Esophagus squamous epithelium (tissue), 5 donors: ENCODE measurements at regions not wholly inside any gene's neighbourhood (a gene's known extent, or its start where the extent isn't known, plus 50 kb on each side); places are given as distances from the start of the nearest gene placed in this dataset.

ENCODE experiments used
- DNase-seq: peaks from one replicate; lab custom pipeline; 2025; lab: John Stamatoyannopoulos, UW
- H3K27ac ChIP-seq, 4 donors: fragments of 200-600 bp; sonication (generic); one replicate each; pipeline ENCODE4 v1.5.1; 2016 to 2019; ENCODE audit warnings: mild to moderate bottlenecking in 1 of 4
- H3K27me3 ChIP-seq, 4 donors: fragments of 200-600 bp; sonication (generic); 1 replicate in 3 of 4; 2 replicates in 1 of 4; pipeline versions ENCODE4 v1.5.1 to v1.6.0; 2017 to 2021; ENCODE audit warnings: antibody characterized with exemption in 1 of 4
- H3K36me3 ChIP-seq, 3 donors: fragments of 200-600 bp; sonication (generic); one replicate each; pipeline ENCODE4 v1.5.1; 2016 to 2019
- H3K4me1 ChIP-seq, 3 donors: fragments of 200-600 bp; sonication (generic); one replicate each; pipeline ENCODE4 v1.5.1; 2017 to 2019
- H3K4me3 ChIP-seq, 4 donors: fragments of 200-600 bp; sonication (generic); 1 replicate in 3 of 4; 2 replicates in 1 of 4; pipeline ENCODE4 v1.5.1; 2016 to 2019; ENCODE audit warnings: mild to moderate bottlenecking in 2 of 4, moderate library complexity in 1 of 4
- H3K9me3 ChIP-seq, 3 donors: fragments of 200-600 bp; sonication (generic); one replicate each; pipeline ENCODE4 v1.5.1; 2016 to 2019
- POLR2A ChIP-seq, 4 donors: fragments of 450-650 bp; IDR thresholded peaks; one replicate each; pipeline ENCODE4 v1.6.1; 2017; ENCODE audit warnings: antibody characterized with exemption in 4 of 4, mild to moderate bottlenecking in 4 of 4, moderate library complexity in 3 of 4
- WGBS, 2 donors: methylation state at CpG; one replicate each; pipeline ENCODE4 v1.1.5; 2018; 5-methylcytosine and 5-hydroxymethylcytosine counted together
- intact Hi-C: fragments of 100-400 bp; cut with DNase I; formaldehyde crosslinking; loops from one replicate; pipeline ENCODE4 v1.15.0; 2022
- TF ChIP-seq, protein P1 (sequence below), 6 experiments: fragments of 450-650 bp in 4 of 6; fragments of 200-600 bp in 2 of 6; sonication (generic) in 2 of 6; IDR thresholded peaks; one replicate each; pipeline ENCODE4 v1.5.1; 2016 to 2019; ENCODE audit warnings: antibody characterized with exemption in 6 of 6, mild to moderate bottlenecking in 4 of 6, moderate library complexity in 4 of 6
- donor health status: DM: yes; HTN: yes; CAD: no.

DNA sequence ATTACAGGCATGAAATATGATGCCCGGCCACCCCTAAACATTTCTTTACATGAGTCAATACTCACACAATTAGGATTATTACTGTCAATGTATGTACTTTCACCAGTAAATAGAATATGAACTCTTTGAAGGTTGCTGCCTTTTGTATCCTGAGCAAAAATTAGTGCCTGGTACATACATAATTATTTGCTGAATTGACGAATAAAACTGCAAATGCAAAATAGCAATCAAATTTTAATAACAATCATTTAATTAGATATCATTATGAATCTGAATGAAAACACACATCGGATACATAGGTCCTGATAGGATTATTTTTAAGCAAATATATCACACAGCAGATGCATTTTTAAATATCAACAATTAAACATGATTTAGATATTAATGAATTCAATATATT is 253.1 kb upstream of the HSFY2 start:
- Histone ChIP-seq H3K4me3 (no peak overlapping the region), H3K27ac (no peak overlapping the region), H3K27me3 (no peaks in the 10 kb centered on the region), H3K9me3 (no peaks in the 10 kb centered on the region), H3K36me3 (no peaks in the 10 kb centered on the region), H3K4me1 (no peaks in the 10 kb centered on the region)
- intact Hi-C loops: no loop called here
- WGBS, 2 donors: 96% methylated on average over 3 of the region's 3 CpGs; no CpG with 5 or more reads in 1 of the 2 donors
- no peak for TF ChIP-seq POLR2A (IDR thresholded peaks at IDR 0.05)
- TF ChIP-seq, protein P1, sequence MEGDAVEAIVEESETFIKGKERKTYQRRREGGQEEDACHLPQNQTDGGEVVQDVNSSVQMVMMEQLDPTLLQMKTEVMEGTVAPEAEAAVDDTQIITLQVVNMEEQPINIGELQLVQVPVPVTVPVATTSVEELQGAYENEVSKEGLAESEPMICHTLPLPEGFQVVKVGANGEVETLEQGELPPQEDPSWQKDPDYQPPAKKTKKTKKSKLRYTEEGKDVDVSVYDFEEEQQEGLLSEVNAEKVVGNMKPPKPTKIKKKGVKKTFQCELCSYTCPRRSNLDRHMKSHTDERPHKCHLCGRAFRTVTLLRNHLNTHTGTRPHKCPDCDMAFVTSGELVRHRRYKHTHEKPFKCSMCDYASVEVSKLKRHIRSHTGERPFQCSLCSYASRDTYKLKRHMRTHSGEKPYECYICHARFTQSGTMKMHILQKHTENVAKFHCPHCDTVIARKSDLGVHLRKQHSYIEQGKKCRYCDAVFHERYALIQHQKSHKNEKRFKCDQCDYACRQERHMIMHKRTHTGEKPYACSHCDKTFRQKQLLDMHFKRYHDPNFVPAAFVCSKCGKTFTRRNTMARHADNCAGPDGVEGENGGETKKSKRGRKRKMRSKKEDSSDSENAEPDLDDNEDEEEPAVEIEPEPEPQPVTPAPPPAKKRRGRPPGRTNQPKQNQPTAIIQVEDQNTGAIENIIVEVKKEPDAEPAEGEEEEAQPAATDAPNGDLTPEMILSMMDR (IDR thresholded peaks at IDR 0.05): no peak
- no peak for DNase-seq

DNA sequence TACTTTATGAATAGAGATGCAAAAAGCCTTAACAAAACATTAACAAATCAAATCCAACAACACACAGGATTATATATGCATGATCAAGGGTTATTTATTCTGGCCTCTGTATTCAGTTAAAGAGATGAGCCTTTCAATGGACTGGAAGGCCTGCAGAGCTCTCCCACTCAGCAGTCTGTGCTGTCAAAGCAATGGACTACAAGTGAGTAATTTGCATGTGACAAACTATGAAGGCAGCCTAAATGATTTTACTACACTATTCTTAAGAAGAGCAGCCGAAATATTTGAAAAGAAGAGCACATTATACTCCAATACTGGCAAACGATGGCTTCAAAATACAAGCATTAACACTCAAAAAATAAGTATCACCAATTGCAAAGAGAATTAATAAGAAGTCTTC is 250.4 kb upstream of the HSFY2 start:
- 65% methylated on average over 2 of the region's 2 CpGs; no CpG with 5 or more reads in 1 of the 2 donors for WGBS, 2 donors

DNA sequence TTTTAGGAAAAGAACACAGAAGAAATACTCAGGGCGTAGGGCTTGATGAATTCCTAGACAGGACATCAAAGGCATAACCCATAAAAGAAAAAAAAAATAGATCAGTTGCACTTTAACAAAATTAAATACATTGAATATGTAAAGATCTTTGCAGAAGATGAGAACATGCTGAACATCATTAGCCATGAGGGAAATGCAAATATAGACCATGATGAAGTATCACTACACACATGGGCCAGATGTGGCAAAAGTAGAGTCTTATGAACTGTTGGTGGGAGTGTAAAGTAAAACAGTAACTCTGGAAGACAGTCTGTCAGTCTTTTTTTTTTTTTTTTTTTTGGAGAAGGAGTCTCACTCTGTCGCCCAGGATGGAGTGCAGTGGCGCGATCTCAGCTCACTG is 246.7 kb upstream of the HSFY2 start:
- WGBS, 2 donors: 93% methylated on average over 4 of the region's 4 CpGs; no CpG with 5 or more reads in 1 of the 2 donors
- intact Hi-C loops: no loop called here
- no peak overlapping the region for H3K4me3 ChIP-seq
- H3K9me3 ChIP-seq: no peaks in the 10 kb centered on the region
- no peaks in the 10 kb centered on the region for H3K4me1 ChIP-seq
- no peak overlapping the region for H3K27ac ChIP-seq
- no peaks in the 10 kb centered on the region for H3K27me3 ChIP-seq
- no peaks in the 10 kb centered on the region for H3K36me3 ChIP-seq
- TF ChIP-seq POLR2A (IDR thresholded peaks at IDR 0.05): no peak
- TF ChIP-seq, protein P1 (IDR thresholded peaks at IDR 0.05): no peak
- no peak for DNase-seq

More for the DNA sequence above, 250.4 kb upstream of the HSFY2 start:
- intact Hi-C loops: no loop called here
- Histone ChIP-seq H3K4me1 (no peaks in the 10 kb centered on the region), H3K27ac (no peak overlapping the region), H3K27me3 (no peaks in the 10 kb centered on the region), H3K4me3 (no peak overlapping the region), H3K36me3 (no peaks in the 10 kb centered on the region), H3K9me3 (no peaks in the 10 kb centered on the region)
- TF ChIP-seq, protein P1 (IDR thresholded peaks at IDR 0.05): no peak
- no peak for TF ChIP-seq POLR2A (IDR thresholded peaks at IDR 0.05)
- no peak for DNase-seq

DNA sequence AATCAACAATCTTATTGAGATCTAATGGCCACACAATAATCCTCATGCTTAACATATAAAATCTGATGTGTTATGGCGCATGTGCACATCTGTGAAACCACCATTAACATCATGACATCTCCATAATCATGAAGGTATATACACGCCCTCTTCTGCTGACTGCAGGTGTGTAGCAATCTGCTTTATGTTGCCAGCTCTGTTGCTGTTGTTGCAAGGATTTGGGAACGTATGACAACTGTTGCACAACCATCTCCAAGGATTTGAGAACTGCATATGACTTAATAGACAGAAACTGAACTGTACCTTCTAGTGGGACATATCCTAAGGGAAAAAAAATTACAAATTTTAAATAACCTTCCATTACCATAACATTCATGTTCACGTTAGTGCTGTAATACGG is 243.5 kb upstream of the HSFY2 start:
- Histone ChIP-seq H3K36me3 (no peaks in the 10 kb centered on the region), H3K4me1 (no peaks in the 10 kb centered on the region), H3K4me3 (no peak overlapping the region), H3K27ac (no peak overlapping the region), H3K27me3 (no peaks in the 10 kb centered on the region), H3K9me3 (no peaks in the 10 kb centered on the region)
- TF ChIP-seq, protein P1 (IDR thresholded peaks at IDR 0.05): no peak
- no peak for TF ChIP-seq POLR2A (IDR thresholded peaks at IDR 0.05)
- WGBS, 2 donors: 68% methylated on average over 4 of the region's 5 CpGs; no CpG with 5 or more reads in 1 of the 2 donors
- intact Hi-C loops: no loop called here
- no peak for DNase-seq

DNA sequence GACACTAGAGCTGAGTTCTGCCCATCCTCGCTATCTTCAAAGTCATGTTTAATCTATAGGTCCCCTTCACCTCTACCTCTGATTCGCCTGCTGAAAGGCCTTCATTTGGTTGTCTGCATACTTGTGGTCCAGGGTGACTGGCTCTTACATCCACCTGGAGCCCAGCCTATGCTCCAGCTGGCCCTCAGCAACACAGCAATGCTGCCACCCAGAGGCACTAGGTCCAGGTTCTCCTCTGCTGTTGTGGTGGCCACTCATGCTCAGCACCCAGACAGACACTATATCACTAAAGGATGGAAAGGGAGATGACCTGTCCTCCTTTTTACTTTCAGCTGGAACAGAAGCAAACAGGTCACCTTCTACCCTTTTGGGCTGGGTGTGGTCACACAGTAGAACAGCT is 242.3 kb upstream of the HSFY2 start:
- TF ChIP-seq, protein P1 (IDR thresholded peaks at IDR 0.05): peak in 1 of 6 experiments; percentile 16
- no peak for TF ChIP-seq POLR2A (IDR thresholded peaks at IDR 0.05)
- Histone ChIP-seq H3K27ac (no peak overlapping the region), H3K4me3 (no peak overlapping the region), H3K27me3 (no peaks in the 10 kb centered on the region), H3K9me3 (no peaks in the 10 kb centered on the region), H3K36me3 (no peaks in the 10 kb centered on the region), H3K4me1 (no peaks in the 10 kb centered on the region)
- DNase-seq: no peak
- intact Hi-C loops: no loop called here
- WGBS, 2 donors: no CpG with 5 or more reads among the region's 2 CpGs
